Activated CD4-positive, alpha-beta memory T cell treated with anti-CD3 and anti-CD28 coated beads, Interleukin-2, amount 10 ng/mL, durations not matched to agents 7 days and 5 days (primary cell): ENCODE measurements at regions not wholly inside any gene's neighbourhood (a gene's known extent, or its start where the extent isn't known, plus 50 kb on each side); places are given as distances from the start of the nearest gene placed in this dataset.

Experiments used
- CTCF ChIA-PET: fragments of 350-600 bp; sonication (Branson Sonifier 250); formaldehyde crosslinking; loops from one replicate; lab custom pipeline; 2021; ENCODE audit warnings: antibody characterized with exemption, inconsistent platforms; lab: Charles Lee
- POLR2A ChIA-PET: fragments of 350-600 bp; sonication (Branson Sonifier 250); formaldehyde crosslinking; loops from one replicate; lab custom pipeline; 2021; ENCODE audit warnings: antibody characterized with exemption; lab: Charles Lee
- DNase-seq: peaks from one replicate; pipeline ENCODE4 v3.0.0-alpha.2; 2020
- H3K27ac Mint-ChIP-seq: one replicate; pipeline ENCODE4 v1.8.0; 2021; ENCODE audit warnings: mild to moderate bottlenecking, mixed read lengths
- H3K27me3 Mint-ChIP-seq: one replicate; pipeline ENCODE4 v1.8.0; 2021; ENCODE audit warnings: mixed read lengths
- H3K36me3 Mint-ChIP-seq: one replicate; pipeline ENCODE4 v1.8.0; 2021; ENCODE audit warnings: low read depth, mixed read lengths
- H3K4me1 Mint-ChIP-seq: one replicate; pipeline ENCODE4 v1.8.0; 2021; ENCODE audit warnings: mixed read lengths
- H3K4me3 Mint-ChIP-seq: one replicate; pipeline ENCODE4 v1.8.0; 2021; ENCODE audit warnings: mild to moderate bottlenecking, mixed read lengths
- H3K9me3 Mint-ChIP-seq: one replicate; pipeline ENCODE4 v1.8.0; 2021; ENCODE audit warnings: mixed read lengths

GRCh38 chr6:169982461-169983386, 231.3 kb downstream of the ERMARD start:
- CTCF ChIA-PET: no interaction called here
- H3K9me3 Mint-ChIP-seq: no peaks in the 10 kb centered on the region
- DNase-seq: no peak

GRCh38 chr6:169981969-169982368, 230.5 kb downstream of the ERMARD start:
- CTCF ChIA-PET: no interaction called here
- no peak for DNase-seq
- no peak overlapping the region for H3K27ac Mint-ChIP-seq
- H3K36me3 Mint-ChIP-seq: no peaks in the 10 kb centered on the region
- POLR2A ChIA-PET: no interaction called here
- H3K27me3 Mint-ChIP-seq: no peaks in the 10 kb centered on the region
- no peaks in the 10 kb centered on the region for H3K4me1 Mint-ChIP-seq
- no peaks in the 10 kb centered on the region for H3K9me3 Mint-ChIP-seq
- no peak overlapping the region for H3K4me3 Mint-ChIP-seq

More at GRCh38 chr6:169982461-169983386, 231.3 kb downstream of the ERMARD start:
- no peaks in the 10 kb centered on the region for H3K4me1 Mint-ChIP-seq
- H3K4me3 Mint-ChIP-seq: no peak overlapping the region
- no peak overlapping the region for H3K27ac Mint-ChIP-seq
- POLR2A ChIA-PET: no interaction called here
- H3K27me3 Mint-ChIP-seq: no peaks in the 10 kb centered on the region
- H3K36me3 Mint-ChIP-seq: no peaks in the 10 kb centered on the region

GRCh38 chr6:169981568-169981967, 230.1 kb downstream of the ERMARD start:
- no peaks in the 10 kb centered on the region for H3K4me1 Mint-ChIP-seq
- no peaks in the 10 kb centered on the region for H3K9me3 Mint-ChIP-seq
- POLR2A ChIA-PET: no interaction called here
- no peaks in the 10 kb centered on the region for H3K27me3 Mint-ChIP-seq
- no peak overlapping the region for H3K4me3 Mint-ChIP-seq
- no peak overlapping the region for H3K27ac Mint-ChIP-seq
- DNase-seq: no peak
- CTCF ChIA-PET: no interaction called here
- no peaks in the 10 kb centered on the region for H3K36me3 Mint-ChIP-seq

GRCh38 chr6:169980826-169981450, 229.5 kb downstream of the ERMARD start:
- no peaks in the 10 kb centered on the region for H3K36me3 Mint-ChIP-seq
- ChIA-PET POLR2A (no interaction called here), CTCF (no interaction called here)
- H3K4me1 Mint-ChIP-seq: no peaks in the 10 kb centered on the region
- H3K27me3 Mint-ChIP-seq: no peaks in the 10 kb centered on the region
- no peak overlapping the region for H3K27ac Mint-ChIP-seq
- H3K9me3 Mint-ChIP-seq: no peaks in the 10 kb centered on the region
- H3K4me3 Mint-ChIP-seq: no peak overlapping the region
- no peak for DNase-seq

- H3K9me3 Mint-ChIP-seq: no peaks in the 10 kb centered on the region
- H3K36me3 Mint-ChIP-seq: no peaks in the 10 kb centered on the region
- H3K4me3 Mint-ChIP-seq: no peak overlapping the region
- ChIA-PET CTCF (no interaction called here), POLR2A (no interaction called here)
- DNase-seq: no peak
- no peak overlapping the region for H3K27ac Mint-ChIP-seq
- H3K27me3 Mint-ChIP-seq: no peaks in the 10 kb centered on the region
- H3K4me1 Mint-ChIP-seq: no peaks in the 10 kb centered on the region
Measured at GRCh38 chr6:169979873-169980432, 228.5 kb downstream of the ERMARD start.

- ChIA-PET CTCF (no interaction called here), POLR2A (no interaction called here)
- no peak for DNase-seq
- no peaks in the 10 kb centered on the region for H3K4me1 Mint-ChIP-seq
- no peak overlapping the region for H3K27ac Mint-ChIP-seq
- no peak overlapping the region for H3K4me3 Mint-ChIP-seq
- no peaks in the 10 kb centered on the region for H3K27me3 Mint-ChIP-seq
- no peaks in the 10 kb centered on the region for H3K36me3 Mint-ChIP-seq
- H3K9me3 Mint-ChIP-seq: no peaks in the 10 kb centered on the region
Measured at GRCh38 chr6:169978615-169979161, 227.3 kb downstream of the ERMARD start.

- no peaks in the 10 kb centered on the region for H3K9me3 Mint-ChIP-seq
- H3K27me3 Mint-ChIP-seq: no peaks in the 10 kb centered on the region
- H3K4me1 Mint-ChIP-seq: no peaks in the 10 kb centered on the region
- H3K27ac Mint-ChIP-seq: no peak overlapping the region
- no peak for DNase-seq
- no peaks in the 10 kb centered on the region for H3K36me3 Mint-ChIP-seq
- no peak overlapping the region for H3K4me3 Mint-ChIP-seq
- CTCF ChIA-PET: no interaction called here
- POLR2A ChIA-PET: no interaction called here
Measured at GRCh38 chr6:169977434-169978265, 226.2 kb downstream of the ERMARD start.

- no peak overlapping the region for H3K27ac Mint-ChIP-seq
- POLR2A ChIA-PET: no interaction called here
- H3K27me3 Mint-ChIP-seq: no peaks in the 10 kb centered on the region
- no peak for DNase-seq
- CTCF ChIA-PET: no interaction called here
- H3K4me1 Mint-ChIP-seq: no peaks in the 10 kb centered on the region
- H3K4me3 Mint-ChIP-seq: no peak overlapping the region
- H3K36me3 Mint-ChIP-seq: no peaks in the 10 kb centered on the region
- H3K9me3 Mint-ChIP-seq: no peaks in the 10 kb centered on the region
Measured at GRCh38 chr6:169976301-169977081, 225.1 kb downstream of the ERMARD start.

GRCh38 chr6:169975701-169976100, 224.3 kb downstream of the ERMARD start:
- no peak overlapping the region for H3K4me3 Mint-ChIP-seq
- CTCF ChIA-PET: no interaction called here
- no peak overlapping the region for H3K27ac Mint-ChIP-seq
- no peak for DNase-seq
- H3K4me1 Mint-ChIP-seq: no peaks in the 10 kb centered on the region
- no peaks in the 10 kb centered on the region for H3K9me3 Mint-ChIP-seq
- H3K27me3 Mint-ChIP-seq: no peaks in the 10 kb centered on the region
- no peaks in the 10 kb centered on the region for H3K36me3 Mint-ChIP-seq
- POLR2A ChIA-PET: no interaction called here

- H3K27ac Mint-ChIP-seq: no peak overlapping the region
- no peak for DNase-seq
- H3K27me3 Mint-ChIP-seq: no peaks in the 10 kb centered on the region
- no peak overlapping the region for H3K4me3 Mint-ChIP-seq
- ChIA-PET POLR2A (no interaction called here), CTCF (no interaction called here)
- no peaks in the 10 kb centered on the region for H3K9me3 Mint-ChIP-seq
- no peaks in the 10 kb centered on the region for H3K36me3 Mint-ChIP-seq
- H3K4me1 Mint-ChIP-seq: no peaks in the 10 kb centered on the region
Measured at GRCh38 chr6:169975286-169975685, 223.9 kb downstream of the ERMARD start.

GRCh38 chr6:169974663-169975062, 223.2 kb downstream of the ERMARD start:
- Mint-ChIP-seq H3K9me3 (no peaks in the 10 kb centered on the region), H3K4me3 (no peak overlapping the region), H3K27ac (no peak overlapping the region), H3K4me1 (no peaks in the 10 kb centered on the region), H3K36me3 (no peaks in the 10 kb centered on the region), H3K27me3 (no peaks in the 10 kb centered on the region)
- POLR2A ChIA-PET: no interaction called here
- DNase-seq: no peak
- CTCF ChIA-PET: no interaction called here
